Prostate gland (tissue), 2 donors: ENCODE measurements at regions not wholly inside any gene's neighbourhood (a gene's known extent, or its start where the extent isn't known, plus 50 kb on each side); places are given as distances from the start of the nearest gene placed in this dataset.

Experiments used
- CTCF ChIP-seq, 4 experiments: fragments of 200-600 bp in 2 of 4; fragments of 450-650 bp in 2 of 4; sonication (generic) in 2 of 4; IDR thresholded peaks; 1 replicate in 3 of 4; 2 replicates in 1 of 4; pipeline ENCODE4 v1.5.1; 2016 to 2019; ENCODE audit warnings: antibody characterized with exemption in 4 of 4, mild to moderate bottlenecking in 2 of 4, moderate library complexity in 2 of 4
- POLR2A ChIP-seq: fragments of 450-650 bp; IDR thresholded peaks from one replicate; pipeline ENCODE4 v1.6.1; 2016; ENCODE audit warnings: antibody characterized with exemption, mild to moderate bottlenecking

- no peak for TF ChIP-seq CTCF (IDR thresholded peaks at IDR 0.05)
- no peak for TF ChIP-seq POLR2A
These were observed 109.0 kb downstream of the SHOX start for GRCh38 chrX:739611-740010.
